WTC11 (cell line): ENCODE measurements at regions not wholly inside any gene's neighbourhood (a gene's known extent, or its start where the extent isn't known, plus 50 kb on each side); places are given as distances from the start of the nearest gene placed in this dataset.
"Not testable (repeated sequence)": the region's sequence is repeated elsewhere in the genome, so short reads cannot be mapped to it uniquely, and the experiment has no call there.

Experiments
- AFF4 ChIP-seq: sonication (generic); formaldehyde crosslinking; IDR thresholded peaks from 2 replicates; pipeline ENCODE4 v1.8.1; 2023; ENCODE audit warnings: mild to moderate bottlenecking, missing genetic modification reagents, borderline replicate concordance
- ATF2 ChIP-seq: sonication (generic); formaldehyde crosslinking; IDR thresholded peaks from 2 replicates; pipeline ENCODE4 v1.8.1; 2022; ENCODE audit warnings: low read depth, missing genetic modification reagents, borderline replicate concordance
- CREM ChIP-seq: sonication (generic); formaldehyde crosslinking; IDR thresholded peaks from 2 replicates; pipeline ENCODE4 v1.8.1; 2022; ENCODE audit warnings: mild to moderate bottlenecking, missing genetic modification reagents, moderate library complexity
- CTCF ChIP-seq: fragments of 200-600 bp; IDR thresholded peaks from 2 replicates; pipeline ENCODE4 v1.8.0; 2022; ENCODE audit warnings: antibody characterized with exemption
- FOXK1 ChIP-seq: sonication (generic); formaldehyde crosslinking; IDR thresholded peaks from 2 replicates; pipeline ENCODE4 v1.8.0; 2022; ENCODE audit warnings: mild to moderate bottlenecking, moderate library complexity, missing genetic modification reagents
- FOXP1 ChIP-seq: sonication (generic); formaldehyde crosslinking; IDR thresholded peaks from 2 replicates; pipeline ENCODE4 v1.8.0; 2022; ENCODE audit warnings: missing genetic modification reagents, mild to moderate bottlenecking, moderate library complexity, borderline replicate concordance
- HMGXB4 ChIP-seq: sonication (generic); formaldehyde crosslinking; IDR thresholded peaks from 2 replicates; pipeline ENCODE4 v1.8.1; 2023; ENCODE audit warnings: mild to moderate bottlenecking, moderate library complexity, missing genetic modification reagents
- JUN ChIP-seq: sonication (generic); formaldehyde crosslinking; IDR thresholded peaks from 2 replicates; pipeline ENCODE4 v1.8.0; 2023; ENCODE audit warnings: mild to moderate bottlenecking, missing genetic modification reagents
- MLX ChIP-seq: sonication (generic); formaldehyde crosslinking; IDR thresholded peaks from 2 replicates; pipeline ENCODE4 v1.8.1; 2023; ENCODE audit warnings: mild to moderate bottlenecking, missing genetic modification reagents, moderate library complexity
- SMAD3 ChIP-seq: sonication (generic); formaldehyde crosslinking; IDR thresholded peaks from 2 replicates; pipeline ENCODE4 v1.8.0; 2022; ENCODE audit warnings: missing genetic modification reagents, mild to moderate bottlenecking, borderline replicate concordance
- SP1 ChIP-seq: sonication (generic); formaldehyde crosslinking; conservative IDR thresholded peaks from 2 replicates; pipeline ENCODE4 v1.8.1; 2022; ENCODE audit warnings: missing genetic modification reagents
- TCF7 ChIP-seq: sonication (generic); formaldehyde crosslinking; IDR thresholded peaks from 2 replicates; pipeline ENCODE4 v1.8.0; 2022; ENCODE audit warnings: mild to moderate bottlenecking, low read depth, missing genetic modification reagents, moderate library complexity
- TEAD4 ChIP-seq: sonication (generic); formaldehyde crosslinking; IDR thresholded peaks from 2 replicates; pipeline ENCODE4 v1.8.0; 2022; ENCODE audit warnings: mild to moderate bottlenecking, missing genetic modification reagents
- ZNF532 ChIP-seq: fragments of 250-450 bp; sonication (Bioruptor Pico); IDR thresholded peaks from 2 replicates; pipeline ENCODE4 v1.9.0; 2021; ENCODE audit warnings: mild to moderate bottlenecking, borderline replicate concordance

- TF ChIP-seq FOXK1 (CRISPR knock-in tag); HMGXB4 (CRISPR knock-in tag); CTCF; MLX (CRISPR knock-in tag); FOXP1 (CRISPR knock-in tag); ATF2 (CRISPR knock-in tag); CREM (CRISPR knock-in tag); SMAD3 (CRISPR knock-in tag); SP1 (CRISPR knock-in tag); ZNF532 (CRISPR knock-in tag); TCF7; JUN (CRISPR knock-in tag); AFF4; TEAD4 (CRISPR knock-in tag): not testable (repeated sequence)
Measured at GRCh38 chr2:132039609-132040236, 122.0 kb downstream of the ANKRD30BL start.
